GM19023 (cell line): ENCODE measurements at regions not wholly inside any gene's neighbourhood (a gene's known extent, or its start where the extent isn't known, plus 50 kb on each side); places are given as distances from the start of the nearest gene placed in this dataset.

Source experiments
- ATAC-seq: cut with Tn5 transposase; IDR thresholded peaks from one replicate; pipeline ENCODE4 v1.9.1; 2021; ENCODE audit warnings: mild to moderate bottlenecking, moderate library complexity; ENCODE audit not compliant: unreplicated experiment

DNA sequence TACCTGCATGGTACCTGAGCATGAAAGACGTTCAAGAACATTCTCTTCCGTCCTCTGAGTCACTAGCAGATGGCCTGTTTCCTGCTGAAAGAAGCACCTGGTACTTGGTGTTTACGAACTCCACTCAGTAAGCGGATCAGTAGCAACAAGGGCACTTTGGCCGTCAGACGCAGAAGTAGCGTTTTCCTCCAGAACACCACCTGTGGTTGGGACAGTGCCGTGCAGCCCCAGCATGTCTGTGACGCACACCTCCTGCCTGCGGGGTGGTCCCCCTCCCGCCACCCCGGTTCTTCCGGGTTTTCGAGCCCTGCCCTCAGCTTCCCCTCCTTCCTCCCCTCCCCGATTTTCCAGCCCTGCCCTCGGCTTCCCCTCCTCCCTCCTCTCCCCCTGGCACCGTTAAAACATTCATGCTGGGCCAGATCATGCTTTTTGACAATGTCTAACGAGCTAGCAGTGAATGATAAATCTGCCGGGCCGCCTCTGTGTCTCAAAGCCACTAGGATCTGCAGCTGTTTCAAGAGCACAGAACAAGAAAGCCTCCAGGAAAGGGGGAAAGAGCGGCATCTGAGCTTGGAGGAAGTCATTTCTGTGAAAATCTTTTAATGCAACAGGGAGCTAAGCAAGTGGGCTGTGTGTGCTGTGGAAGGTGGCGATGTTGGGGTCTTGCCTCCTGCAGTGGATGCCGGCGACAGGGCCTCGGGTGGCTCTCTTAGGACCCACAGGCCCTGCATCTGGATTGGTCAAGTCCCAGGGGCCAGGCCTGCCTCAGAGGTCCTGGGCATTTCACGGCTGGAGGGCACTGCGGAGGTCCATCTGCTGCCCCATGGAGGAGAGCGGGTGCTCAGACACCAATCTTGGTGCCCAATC is 207.9 kb downstream of the ERMARD start:
- ATAC-seq: peak; percentile 58

DNA sequence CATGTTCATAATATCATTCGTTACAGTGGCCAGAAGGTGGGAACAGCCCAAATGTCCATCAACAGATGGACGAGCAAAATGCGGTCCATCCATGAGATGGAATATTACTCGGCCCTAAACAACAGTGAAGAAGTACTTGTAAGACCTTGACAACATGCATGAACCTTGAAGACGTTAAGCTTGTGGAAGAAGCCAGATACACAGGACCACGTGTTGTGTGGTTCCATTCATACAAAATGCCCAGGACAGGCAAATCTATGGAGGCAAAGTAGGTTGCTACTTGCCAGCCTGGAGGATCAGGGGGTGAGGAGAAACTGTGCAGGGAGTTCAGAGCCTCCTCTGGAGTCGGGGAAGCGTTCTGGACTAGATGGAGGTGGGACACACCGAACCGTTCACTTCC is 207.1 kb downstream of the ERMARD start:
- no peak for ATAC-seq

DNA sequence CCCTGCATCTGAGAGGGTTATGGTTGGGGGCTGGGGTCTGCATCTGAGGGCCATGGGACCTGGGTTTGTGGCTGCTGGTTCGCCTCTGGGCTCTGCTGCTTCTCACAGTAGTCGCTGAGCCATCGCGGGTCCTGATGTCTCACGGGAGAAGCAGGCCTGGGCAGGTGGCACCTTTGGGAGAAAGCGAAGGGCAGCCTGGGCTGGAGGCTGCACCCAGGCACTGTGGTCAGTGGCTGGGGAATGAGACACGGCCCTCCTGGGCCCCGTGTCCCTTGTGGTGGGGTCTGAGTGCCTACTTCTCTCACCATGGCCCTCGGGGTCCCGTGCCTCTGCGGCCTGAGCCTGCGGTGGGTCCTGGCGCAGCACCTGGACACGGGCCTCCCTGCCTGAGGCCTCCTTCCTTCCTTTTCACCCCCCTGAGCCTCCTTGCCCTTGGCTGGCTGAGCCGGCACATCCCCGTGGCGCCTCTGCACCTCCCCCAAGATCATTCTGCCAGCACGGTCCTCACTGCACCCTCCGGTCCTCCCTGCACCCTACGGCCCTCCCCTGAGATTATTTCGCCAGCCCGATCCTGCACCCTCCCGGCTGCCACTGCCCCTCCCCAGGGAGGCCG is 206.0 kb downstream of the ERMARD start:
- no peak for ATAC-seq

DNA sequence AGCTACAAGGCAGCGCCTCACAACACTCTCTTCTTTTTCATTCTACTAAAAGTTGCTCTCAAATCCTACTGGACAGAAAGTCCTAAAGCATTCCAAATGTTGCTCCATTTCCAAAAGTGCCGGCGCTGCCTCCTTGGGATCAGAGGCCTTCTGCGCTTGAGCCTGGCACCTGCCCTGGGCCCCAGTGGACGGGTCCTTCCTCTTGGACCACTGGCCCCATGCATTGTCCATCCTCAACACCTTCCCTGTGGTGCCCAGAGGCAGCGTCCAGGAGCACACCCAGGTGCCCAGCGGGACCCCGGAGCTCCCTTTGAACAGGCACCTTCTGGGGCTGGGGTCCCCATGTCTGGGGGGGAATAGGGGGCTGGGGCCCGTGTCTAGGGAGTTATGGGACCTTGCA is 205.2 kb downstream of the ERMARD start:
- no peak for ATAC-seq

DNA sequence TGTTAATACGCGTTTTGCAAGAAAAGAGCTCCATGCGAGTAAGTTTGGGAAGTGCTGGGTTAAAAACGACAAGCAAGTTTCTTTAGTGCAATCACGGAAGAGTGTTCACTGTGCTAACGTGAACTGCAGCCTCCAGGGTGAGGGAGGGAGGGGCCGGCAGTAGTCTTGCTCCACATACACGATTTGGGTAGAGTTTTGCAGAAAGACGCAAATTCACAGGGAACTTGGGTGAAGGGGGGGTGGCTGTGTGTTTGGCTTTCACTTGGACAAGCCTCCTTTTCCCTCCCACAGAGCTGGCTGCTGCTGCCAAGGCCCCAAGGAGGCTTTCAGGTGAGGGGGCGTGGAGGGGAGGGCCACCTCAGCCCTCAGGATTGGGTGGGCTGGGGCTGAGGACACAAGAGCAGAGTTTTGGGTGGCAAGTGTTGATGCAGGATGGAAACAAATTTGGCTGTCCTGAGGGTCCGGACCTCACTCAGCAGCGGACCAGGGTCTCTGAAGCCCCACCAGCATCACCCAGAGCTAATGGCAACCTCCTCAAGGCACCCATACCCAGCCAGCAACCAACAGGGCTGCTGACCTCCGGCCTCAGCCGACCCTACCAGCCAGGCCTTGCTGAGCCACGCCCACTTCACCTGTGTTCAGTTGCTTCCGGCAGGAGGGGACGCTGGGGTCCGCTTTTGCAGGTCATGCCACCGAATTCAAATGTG is 204.5 kb downstream of the ERMARD start:
- ATAC-seq: no peak

DNA sequence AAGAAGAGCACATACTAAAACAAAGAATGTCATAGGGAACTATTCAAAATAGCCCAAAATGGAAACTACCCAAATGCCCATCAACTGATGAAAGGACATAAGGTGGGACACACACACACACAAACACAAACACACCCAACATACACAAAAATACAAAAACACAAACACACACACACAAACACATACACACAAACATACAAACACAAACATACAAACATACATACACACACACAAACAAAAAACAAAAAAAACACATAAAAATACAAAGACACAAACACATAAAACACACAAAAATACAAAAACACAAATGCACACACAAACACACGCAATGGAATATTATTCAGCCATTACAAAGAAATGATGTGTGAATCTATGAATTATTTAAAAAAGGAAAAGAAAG is 203.6 kb downstream of the ERMARD start:
- no peak for ATAC-seq

DNA sequence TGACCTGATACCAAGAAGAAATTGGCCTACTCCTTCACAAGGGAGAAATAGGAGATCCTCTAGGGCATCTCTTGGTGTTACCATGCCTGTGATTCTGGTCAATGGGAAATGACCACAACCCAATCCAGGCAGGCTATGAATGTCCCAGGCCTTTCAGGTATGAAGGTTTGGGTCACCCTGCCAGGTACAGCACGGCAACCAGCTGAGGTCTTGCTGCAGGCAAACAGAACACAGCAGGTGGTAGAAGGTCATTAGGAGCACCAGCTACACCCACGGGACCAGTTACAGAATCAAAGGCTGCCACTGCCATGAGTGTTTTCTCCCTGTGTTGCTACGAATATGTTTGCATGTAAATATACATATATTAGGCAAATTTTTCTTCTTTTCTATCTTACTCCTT is 202.3 kb downstream of the ERMARD start:
- no peak for ATAC-seq

DNA sequence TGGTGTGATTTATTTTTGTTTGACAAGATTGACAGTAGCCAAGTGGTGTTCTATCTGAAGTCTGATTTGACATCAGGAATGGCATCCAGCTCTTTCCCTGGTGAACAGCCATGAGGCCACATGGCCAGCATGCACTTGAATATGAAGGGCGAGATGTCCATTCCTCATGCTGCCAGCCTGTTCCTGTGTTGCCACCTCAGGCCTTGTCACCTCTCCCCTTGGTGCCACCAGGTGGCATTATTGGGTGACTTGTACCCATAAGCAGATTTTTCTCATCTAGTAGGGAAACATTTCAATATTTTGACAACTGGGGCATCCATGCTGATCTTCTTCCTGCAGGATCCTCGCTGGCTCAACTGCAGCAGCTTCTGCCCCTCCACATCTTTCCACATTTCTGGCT is 199.1 kb downstream of the ERMARD start:
- no peak for ATAC-seq

DNA sequence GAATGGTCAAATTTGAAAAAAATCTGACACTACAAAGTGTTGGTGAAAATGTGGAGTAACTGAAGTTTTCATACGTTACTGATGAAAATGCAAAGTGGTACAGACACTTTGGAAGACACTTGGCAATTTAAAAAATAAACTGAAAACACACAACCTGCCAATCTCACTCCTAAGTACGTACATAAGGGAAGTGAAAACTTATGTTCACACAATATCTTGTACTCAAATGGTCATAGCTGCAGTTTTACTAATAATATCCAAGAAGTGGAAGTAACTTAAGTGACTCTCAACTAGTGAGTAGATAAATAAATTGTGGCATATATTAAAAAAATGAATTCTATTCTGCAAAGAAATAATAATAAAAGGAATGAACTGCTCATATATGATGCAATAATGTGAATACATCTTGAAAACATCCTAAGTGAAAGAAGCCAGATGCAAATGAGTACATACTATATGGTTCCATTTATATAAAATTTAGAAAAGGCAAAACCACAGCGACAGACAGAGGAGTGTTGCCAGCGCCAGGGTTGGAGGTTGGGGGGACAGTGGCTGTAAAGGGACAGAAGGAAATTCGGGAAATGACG is 198.2 kb downstream of the ERMARD start:
- ATAC-seq: no peak

DNA sequence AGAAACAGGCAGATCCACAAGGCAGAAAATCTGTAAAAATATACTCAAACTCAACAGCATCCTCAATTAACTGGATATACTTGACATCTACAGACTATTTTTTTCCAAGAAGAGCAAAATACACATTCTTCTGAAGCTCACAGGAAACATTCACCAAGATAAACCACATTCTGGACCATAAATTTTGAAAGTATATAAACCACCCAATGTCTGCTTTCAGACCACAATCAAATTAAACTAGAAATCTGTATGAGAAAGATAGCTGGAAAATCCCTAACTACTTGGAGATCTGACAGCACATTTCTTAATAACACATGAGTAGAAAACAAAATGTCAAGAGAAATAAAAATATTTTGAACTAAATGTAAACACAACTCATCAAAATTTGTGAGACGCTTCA is 195.5 kb downstream of the ERMARD start:
- no peak for ATAC-seq

DNA sequence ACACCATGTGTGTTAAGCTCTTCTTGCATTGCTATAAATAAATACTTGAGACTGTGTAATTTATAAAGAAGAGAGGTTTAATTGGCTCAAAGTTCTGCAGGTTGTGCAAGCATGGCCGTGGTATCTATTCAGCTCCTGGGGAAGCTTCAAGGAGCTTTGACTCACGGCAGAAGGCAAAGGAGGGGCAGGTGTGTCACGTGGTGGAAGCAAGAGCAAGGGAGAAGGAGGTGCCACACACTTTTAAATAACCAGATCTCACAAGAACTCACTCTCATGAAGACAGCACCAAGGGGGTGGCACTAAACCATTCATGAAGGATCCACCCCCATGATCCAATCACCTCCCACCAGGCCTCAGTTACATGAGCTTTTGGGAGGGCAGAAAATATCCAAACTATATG is 193.7 kb downstream of the ERMARD start:
- no peak for ATAC-seq

DNA sequence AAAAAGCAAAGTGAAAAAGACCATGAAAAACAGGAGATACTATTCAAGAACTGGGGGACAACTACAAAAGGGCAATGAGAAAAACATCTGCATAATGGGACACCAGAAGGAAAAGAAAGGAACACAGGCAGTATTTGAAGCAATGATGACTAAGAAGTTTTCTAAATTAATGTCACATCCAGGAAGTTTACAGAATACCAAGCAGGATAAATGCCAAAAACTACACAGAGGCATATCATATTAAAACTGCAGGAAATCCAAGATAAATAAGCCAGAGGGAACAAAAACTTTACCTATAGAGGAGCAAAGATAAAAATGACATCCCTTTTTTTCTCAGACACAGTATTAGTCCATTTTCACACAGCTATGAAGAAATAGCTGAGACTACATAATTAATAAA is 193.0 kb downstream of the ERMARD start:
- ATAC-seq: no peak

DNA sequence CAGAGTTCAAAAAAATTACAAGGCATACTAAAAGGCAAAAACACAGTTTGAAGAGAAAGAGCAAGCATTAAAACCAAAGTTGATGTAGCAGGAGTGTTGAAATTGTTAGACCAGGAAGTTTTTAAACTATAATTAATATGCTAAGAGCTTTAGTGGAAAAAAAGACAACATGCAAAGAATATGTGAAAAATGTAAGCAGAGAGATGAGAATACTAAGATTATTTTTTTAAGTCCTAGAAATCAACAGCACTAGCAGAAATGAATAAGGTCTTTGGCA is 192.6 kb downstream of the ERMARD start:
- ATAC-seq: no peak

DNA sequence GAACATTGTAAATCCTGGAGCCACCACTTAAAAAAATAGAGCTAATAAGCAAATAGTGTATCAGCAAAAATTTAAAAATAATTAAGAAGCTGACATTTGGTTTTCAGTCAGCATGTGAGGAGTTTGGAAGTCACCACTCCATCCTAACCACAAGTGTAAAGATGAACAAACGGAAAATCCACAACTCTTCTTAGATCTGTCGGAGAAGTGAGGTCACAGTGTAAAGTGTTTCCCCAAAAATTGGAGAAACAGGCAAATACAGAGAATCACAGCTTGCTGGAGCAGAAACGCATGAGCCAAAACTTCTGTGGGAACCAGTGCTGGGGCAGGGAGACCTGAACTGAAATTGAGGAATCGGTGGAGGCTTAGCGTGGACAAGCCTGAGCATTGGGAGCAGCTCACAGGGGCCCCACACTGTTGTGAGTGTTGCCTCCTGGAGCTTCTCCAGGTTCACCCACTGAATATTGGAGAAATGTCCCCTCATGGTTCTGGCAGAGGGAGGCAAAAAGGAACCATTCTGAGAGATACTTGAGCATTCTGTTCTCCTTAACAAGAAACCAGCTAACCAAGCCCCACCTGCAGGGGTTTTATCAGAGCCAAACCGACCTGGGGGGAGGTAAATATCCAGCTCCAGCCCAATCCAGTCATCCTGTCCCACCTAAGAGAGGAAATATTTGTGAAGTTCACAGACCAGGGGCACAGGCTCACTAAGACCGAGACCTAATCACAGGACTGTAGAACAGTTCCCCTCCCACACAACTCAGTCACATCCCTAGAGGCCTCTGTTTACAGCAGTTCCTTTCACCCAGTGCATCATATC is 192.0 kb downstream of the ERMARD start:
- no peak for ATAC-seq

DNA sequence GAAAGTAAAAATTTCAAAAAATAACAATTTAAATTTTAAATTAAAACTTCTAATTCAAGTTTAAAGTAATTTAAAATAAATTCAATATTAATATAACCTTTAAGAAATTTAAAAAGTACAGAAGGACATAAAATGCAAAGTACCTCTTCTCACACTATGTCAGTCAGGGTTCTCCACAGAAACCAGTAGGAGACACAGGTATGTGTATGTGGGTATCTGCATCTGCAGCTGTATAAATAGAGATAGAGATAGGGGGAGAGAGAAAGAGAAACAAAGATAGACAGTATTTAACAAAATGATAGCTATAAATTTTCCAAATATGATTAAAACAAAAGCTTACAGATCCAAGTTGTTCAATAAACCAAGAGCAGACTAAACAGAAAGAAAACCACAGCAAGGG is 190.8 kb downstream of the ERMARD start:
- ATAC-seq: no peak

DNA sequence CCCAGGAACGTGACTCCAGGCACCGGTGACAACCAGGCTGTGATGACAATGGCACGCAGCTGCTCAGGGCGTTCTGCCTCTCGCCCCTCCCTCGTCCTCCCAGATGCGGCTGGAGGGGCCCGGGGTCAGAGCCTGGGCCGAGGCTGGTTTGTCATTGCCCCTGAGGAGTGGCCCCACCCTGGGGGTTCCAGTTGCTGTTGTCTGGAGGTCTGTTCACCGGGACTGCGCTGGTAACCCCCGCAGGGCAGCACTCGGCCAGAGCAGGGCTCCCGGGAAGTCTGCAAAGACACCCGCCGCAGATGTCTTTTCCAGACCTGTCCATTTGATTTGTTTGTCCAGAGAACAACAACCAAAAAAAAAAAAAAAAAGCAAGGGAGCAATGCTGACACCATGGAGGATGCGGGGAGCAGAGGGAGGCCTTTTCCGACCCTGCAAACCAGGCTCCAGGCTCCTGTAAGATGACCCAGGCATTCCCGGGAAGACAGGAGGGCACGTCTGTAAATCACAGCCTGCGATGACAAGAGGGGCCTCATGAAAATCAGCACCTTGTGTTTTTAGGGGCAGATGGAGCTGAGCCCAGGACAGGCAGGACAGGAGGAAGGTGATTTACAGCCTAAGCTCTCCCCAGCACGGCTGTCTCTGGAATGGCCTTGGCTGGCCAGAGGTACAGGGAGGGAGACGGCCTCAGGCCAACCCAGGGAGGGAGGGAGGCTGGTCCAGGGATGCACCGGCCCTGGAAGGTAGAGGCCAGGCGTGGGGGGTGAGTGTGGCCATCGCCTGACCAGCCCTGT is 189.3 kb downstream of the ERMARD start:
- ATAC-seq: no peak

DNA sequence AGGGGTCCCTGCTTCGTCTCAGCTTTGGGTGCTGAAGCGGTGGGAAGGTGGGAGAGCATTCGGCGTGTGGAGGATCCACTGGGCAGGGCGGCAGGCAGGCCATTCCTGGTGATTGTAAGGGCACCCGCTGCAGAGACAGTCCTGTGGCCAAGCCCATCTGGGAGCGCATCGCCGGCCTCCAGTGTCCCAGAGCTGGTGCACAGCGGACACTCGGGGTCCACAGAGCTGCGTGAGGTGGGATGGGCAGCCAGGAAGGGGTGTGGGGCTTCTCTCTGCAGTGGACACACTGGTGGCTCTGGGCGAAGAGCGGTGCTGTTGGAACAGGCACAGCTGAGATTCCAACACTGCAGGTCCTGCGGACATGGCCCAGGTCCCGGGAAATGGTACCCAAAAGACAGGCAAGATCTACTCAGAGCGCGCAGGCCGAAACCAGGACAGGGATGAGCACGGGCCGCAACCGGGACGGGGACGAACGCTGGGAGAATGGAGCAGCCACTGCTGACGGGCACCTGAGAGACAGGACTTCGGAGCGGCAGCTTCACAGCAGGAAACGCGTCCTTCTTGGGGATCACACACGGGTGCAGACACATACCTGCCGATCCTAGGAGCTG is 188.2 kb downstream of the ERMARD start:
- ATAC-seq: no peak

DNA sequence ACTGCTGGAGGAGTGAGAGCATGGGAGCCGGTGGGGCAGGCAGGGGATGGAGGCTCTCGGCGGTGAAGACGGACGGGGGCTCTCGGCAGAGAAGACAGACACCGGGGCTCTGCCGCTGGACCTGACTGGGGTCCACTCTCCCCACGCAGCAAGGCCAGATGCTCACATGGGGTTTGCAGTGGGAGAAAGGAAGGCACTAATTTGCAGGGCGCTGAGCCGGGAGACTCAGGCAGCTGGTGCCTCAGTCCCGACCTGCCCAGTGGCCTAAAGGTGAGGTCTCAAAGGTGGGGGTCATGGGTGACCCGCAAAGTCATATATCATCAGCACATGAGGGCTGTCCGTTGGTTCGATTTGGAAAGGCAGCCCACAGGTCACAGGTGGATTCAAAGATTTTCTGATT is 187.3 kb downstream of the ERMARD start:
- no peak for ATAC-seq

DNA sequence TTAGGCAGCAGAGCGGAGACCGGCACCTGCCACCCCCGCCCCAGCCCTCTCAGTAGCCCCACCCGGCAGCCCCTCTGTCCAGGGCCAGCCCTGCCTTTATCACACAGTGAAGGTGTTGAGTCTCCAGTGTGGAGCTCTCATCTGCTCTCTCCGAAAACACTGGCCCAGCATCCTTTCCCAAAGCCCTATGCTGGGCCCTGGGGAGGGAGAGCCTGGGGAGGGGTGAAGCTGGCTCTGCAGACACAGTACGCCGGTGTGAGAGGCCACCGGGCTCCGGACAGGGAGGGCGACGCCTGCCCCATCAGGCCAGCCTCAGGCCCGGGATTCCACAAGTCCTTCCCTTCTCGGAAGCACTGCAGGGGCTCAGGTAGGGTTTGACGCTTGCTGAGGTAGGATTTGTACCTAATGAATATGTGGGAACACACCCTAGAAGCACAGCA is 186.9 kb downstream of the ERMARD start:
- ATAC-seq: no peak
